HG03159 (cell line): ENCODE measurements at regions not wholly inside any gene's neighbourhood (a gene's known extent, or its start where the extent isn't known, plus 50 kb on each side); places are given as distances from the start of the nearest gene placed in this dataset.
"Not testable (repeated sequence)": the region's sequence is repeated elsewhere in the genome, so short reads cannot be mapped to it uniquely, and the experiment has no call there.

Experiments
- ATAC-seq: cut with Tn5 transposase; IDR thresholded peaks from one replicate; pipeline ENCODE4 v1.9.1; 2021; ENCODE audit warnings: mild to moderate bottlenecking, moderate library complexity; ENCODE audit not compliant: unreplicated experiment

- ATAC-seq = no peak
Measured at GRCh38 chr20:58043236-58044140, 185.0 kb downstream of the ANKRD60 start.

DNA sequence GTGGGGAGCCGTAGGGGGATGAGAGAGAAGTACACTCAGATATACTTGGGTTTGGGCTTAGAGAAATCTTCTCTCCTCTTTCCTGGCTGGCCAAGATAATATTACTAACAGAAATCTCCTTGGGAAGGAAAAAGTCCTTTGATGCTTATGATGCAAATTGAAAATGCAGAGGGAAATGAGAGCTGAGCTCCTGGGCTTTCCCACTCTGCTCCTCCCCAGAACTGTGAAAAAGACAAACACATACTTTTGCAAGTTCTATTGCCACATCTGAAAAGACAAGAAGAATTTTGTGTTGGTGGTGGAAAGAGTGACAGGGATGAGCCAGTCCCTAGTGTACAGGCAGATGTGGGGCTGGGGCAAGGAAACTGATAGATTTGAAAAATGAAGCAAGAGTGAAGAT lies 185.9 kb downstream of the ANKRD60 start:
- ATAC-seq = no peak

GRCh38 chr20:58040447-58041290 lies 187.8 kb downstream of the ANKRD60 start:
- ATAC-seq = no peak

- ATAC-seq = no peak
Measured at GRCh38 chr20:58039274-58040092, 189.0 kb downstream of the ANKRD60 start.

- no peak for ATAC-seq
Measured at GRCh38 chr20:58038123-58038654, 190.3 kb downstream of the ANKRD60 start.

- no peak for ATAC-seq
Measured at GRCh38 chr20:58037631-58038030, 190.8 kb downstream of the ANKRD60 start.

GRCh38 chr20:58033026-58033536 lies 195.4 kb downstream of the ANKRD60 start:
- no peak for ATAC-seq

GRCh38 chr20:58032599-58032998 lies 195.9 kb downstream of the ANKRD60 start:
- no peak for ATAC-seq

DNA sequence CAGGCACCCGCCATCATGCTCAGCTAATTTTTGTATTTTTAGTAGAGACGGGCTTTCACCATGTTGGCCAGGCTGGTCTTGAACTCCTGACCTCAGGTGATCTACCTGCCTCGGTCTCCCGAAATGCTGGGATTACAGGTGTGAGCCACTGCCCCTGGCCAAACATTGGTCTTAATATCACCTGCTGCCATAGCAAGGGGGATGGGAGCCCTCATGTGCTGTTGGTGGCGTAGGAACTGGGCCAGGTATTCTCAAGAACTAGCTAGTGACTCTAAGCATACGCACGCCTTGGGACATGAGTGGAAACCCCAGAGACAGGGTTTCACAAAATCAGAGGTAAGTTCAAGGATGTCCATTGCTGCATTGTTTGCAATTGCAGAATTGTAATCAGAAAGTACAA lies 197.1 kb downstream of the ANKRD60 start:
- not testable (repeated sequence) for ATAC-seq

- ATAC-seq = no peak
Measured at GRCh38 chr20:58028123-58028522, 200.3 kb downstream of the ANKRD60 start.

DNA sequence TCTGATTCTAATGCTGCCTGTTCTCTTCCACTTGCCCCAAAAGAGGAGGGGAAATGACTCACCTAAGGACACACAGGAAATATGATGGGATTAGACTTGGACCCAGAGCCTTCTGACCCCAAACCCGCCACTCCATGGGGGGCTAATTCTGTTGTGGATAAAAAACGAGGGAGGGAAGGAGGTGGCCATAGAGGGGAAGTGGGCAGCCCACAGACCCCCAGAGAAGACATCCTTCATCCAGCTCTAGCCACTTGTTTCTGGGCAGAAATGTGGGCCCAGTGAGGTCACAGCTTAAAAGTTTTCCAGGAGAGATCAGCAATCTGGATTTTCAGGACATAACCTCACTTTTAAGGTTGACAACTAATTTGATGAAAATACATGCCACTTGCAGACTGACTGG lies 202.1 kb downstream of the ANKRD60 start:
- no peak for ATAC-seq

GRCh38 chr20:58025233-58025632 lies 203.2 kb downstream of the ANKRD60 start:
- ATAC-seq = no peak

DNA sequence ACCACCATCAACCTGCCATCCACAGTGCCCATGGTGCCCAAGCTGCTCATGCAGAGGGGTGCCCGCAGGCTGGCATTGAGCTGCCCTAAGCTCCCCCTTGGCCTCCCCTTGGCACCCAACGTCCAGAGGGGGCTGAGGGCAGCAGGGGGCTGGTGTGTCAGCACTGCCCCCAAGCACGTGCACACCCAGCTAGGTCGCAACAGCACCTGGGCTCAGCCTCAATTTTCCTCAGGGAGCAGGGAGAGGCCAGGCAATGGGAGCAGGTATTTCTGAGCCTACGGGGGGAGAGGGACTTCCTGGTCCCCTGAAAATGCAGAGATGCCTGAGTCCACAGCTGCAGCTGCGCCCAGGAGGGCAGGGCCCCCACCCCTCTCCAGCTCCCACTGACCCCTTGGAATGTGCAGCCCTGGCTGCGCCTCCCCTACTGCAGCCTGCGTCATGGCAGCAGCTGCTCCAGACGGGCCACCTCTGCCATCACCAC lies 204.2 kb downstream of the ANKRD60 start:
- no peak for ATAC-seq

DNA sequence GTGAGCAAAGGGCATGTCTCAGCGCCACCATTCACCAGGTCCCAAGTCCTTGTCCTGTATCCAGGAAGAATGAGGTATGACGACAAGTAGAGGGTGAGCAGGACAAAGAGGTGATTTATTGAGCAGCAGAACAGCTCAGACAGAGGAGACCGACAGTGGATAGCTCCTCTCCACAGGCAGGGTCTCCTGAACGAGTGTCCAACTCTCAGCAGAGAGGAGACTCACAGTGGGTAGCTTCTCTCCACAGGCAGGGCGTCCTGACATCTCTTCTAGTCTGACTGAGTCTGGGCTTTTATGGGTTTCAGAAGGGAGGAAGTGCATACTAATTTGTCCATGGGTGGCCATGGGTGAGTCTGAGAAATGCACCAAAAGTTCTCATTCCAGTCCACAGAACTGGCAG lies 204.7 kb downstream of the ANKRD60 start:
- no peak for ATAC-seq

DNA sequence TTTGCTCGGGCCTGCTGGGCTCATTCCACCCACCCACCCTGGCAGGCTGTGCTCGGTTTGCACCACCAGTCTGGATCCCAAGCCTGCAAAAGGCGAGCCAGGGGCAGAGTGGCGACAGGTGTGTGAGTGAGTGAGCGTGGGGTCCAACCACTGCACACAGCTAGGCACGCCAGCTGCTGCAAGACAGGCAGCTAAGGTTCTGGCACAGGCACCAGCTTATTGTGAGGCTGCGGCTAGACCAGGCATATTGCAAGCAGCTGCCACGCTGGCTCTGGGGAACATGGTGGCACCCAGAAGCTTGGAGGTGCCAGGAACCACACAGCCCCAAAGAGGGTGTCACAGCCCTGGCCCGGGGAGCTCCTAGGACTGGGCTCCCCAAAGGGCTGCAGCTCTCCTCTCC lies 205.1 kb downstream of the ANKRD60 start:
- no peak for ATAC-seq

GRCh38 chr20:58022711-58023110 lies 205.7 kb downstream of the ANKRD60 start:
- no peak for ATAC-seq

DNA sequence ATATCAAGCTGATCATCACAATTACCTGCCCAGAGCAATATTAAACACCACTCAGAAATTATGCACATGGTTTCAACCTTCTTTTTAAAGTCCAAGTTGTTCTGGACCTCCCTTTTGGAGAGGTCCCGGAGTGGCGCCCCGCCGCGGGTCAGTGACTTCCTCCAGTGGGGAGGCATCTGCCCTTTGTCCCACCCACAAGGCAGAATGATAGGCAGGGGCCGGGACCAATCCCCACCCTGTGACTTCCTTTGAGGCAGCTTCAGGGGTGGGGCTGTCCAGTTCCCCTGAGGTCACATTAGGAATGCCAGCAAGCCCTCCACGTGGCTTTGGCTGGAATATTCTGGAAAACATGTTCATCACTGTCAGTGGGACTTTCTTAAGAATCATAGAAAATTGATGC lies 207.0 kb downstream of the ANKRD60 start:
- no peak for ATAC-seq

- ATAC-seq = no peak
Measured at GRCh38 chr20:58020656-58021454, 207.6 kb downstream of the ANKRD60 start.

DNA sequence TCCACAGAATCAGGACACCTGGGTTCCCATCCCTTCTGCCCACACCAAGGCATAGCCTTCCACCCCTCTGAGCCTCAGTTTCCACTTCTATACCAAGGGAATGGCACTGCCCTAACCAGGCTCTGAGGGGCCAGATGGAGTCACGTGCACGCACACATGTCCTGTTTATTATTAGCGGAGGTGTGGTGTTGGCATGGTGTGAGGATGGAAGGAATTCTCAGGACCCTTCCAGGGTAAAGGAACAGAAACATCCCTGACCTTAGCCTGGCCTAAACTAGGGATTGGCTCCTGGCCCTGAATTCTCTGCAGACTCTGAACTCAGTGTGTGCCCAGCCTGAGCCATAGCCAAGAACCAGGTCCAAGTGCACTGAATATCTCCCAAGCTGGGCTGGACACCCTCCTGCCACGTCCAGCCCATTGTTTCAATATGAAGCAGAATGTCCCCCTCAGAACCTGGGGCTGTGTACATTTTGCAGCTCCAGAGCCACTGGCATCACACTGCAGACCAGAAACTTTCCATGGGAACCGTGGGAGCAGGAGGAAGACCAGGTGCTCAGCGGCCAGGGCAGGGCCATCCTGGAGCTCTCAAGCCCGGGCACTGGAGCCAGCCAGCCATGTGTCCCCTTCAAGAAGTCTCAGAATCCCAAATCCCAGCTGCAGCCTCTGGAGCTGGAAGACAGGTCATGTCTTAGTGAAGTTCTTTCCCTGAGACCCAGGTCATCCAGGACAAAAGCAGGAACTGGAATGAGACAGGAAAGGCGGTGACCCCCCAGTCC lies 208.4 kb downstream of the ANKRD60 start:
- no peak for ATAC-seq
